Endothelial cell (in vitro differentiated cells): ENCODE measurements at regions not wholly inside any gene's neighbourhood (a gene's known extent, or its start where the extent isn't known, plus 50 kb on each side); places are given as distances from the start of the nearest gene placed in this dataset.

ENCODE experiments used
- DNase-seq: peaks from one replicate; pipeline ENCODE4 v3.0.0; 2021; ENCODE audit warnings: low spot score
- H3K27ac Mint-ChIP-seq: one replicate; pipeline ENCODE4 v1.8.0; 2021; ENCODE audit warnings: mixed read lengths, inconsistent platforms; ENCODE audit not compliant: unreplicated experiment
- H3K27me3 Mint-ChIP-seq: one replicate; pipeline ENCODE4 v1.8.0; 2021; ENCODE audit warnings: mild to moderate bottlenecking, moderate library complexity, mixed read lengths, inconsistent platforms; ENCODE audit not compliant: unreplicated experiment
- H3K36me3 Mint-ChIP-seq: one replicate; pipeline ENCODE4 v1.8.0; 2021; ENCODE audit warnings: mild to moderate bottlenecking, low read depth, mixed read lengths, inconsistent platforms; ENCODE audit not compliant: unreplicated experiment
- H3K4me1 Mint-ChIP-seq: one replicate; pipeline ENCODE4 v1.8.0; 2021; ENCODE audit warnings: mild to moderate bottlenecking, mixed read lengths, inconsistent platforms; ENCODE audit not compliant: unreplicated experiment
- H3K4me3 Mint-ChIP-seq: one replicate; pipeline ENCODE4 v1.8.0; 2021; ENCODE audit warnings: mild to moderate bottlenecking, mixed read lengths, inconsistent platforms; ENCODE audit not compliant: unreplicated experiment
- H3K9me3 Mint-ChIP-seq: one replicate; pipeline ENCODE4 v1.8.0; 2021; ENCODE audit warnings: mixed read lengths, inconsistent platforms; ENCODE audit not compliant: unreplicated experiment
- CTCF ChIP-seq: fragments of 200-600 bp; sonication (generic); IDR thresholded peaks from one replicate; pipeline ENCODE4 v1.5.0; 2021; ENCODE audit warnings: antibody characterized with exemption; ENCODE audit not compliant: unreplicated experiment

- Mint-ChIP-seq H3K27ac (no peak overlapping the region), H3K9me3 (no peaks in the 10 kb centered on the region), H3K36me3 (no peaks in the 10 kb centered on the region), H3K4me3 (no peak overlapping the region), H3K4me1 (peaks cover 15% of the 10 kb centered on the region), H3K27me3 (no peaks in the 10 kb centered on the region)
- TF ChIP-seq CTCF = no peak
- DNase-seq = no peak
Observed at GRCh38 chr4:84432713-84433112, 66.4 kb downstream of the NKX6-1 start.

GRCh38 chr4:84420608-84421007 is 78.5 kb downstream of the NKX6-1 start:
- TF ChIP-seq CTCF = no peak
- no peak overlapping the region for H3K4me3 Mint-ChIP-seq
- H3K27me3 Mint-ChIP-seq = no peaks in the 10 kb centered on the region
- no peak for DNase-seq
- H3K4me1 Mint-ChIP-seq = no peaks in the 10 kb centered on the region
- H3K27ac Mint-ChIP-seq = no peak overlapping the region
- H3K36me3 Mint-ChIP-seq = no peaks in the 10 kb centered on the region
- H3K9me3 Mint-ChIP-seq = no peaks in the 10 kb centered on the region

- Mint-ChIP-seq H3K27me3 (no peaks in the 10 kb centered on the region), H3K9me3 (no peaks in the 10 kb centered on the region), H3K36me3 (no peaks in the 10 kb centered on the region), H3K27ac (no peak overlapping the region), H3K4me3 (no peak overlapping the region), H3K4me1 (no peaks in the 10 kb centered on the region)
- no peak for TF ChIP-seq CTCF
- no peak for DNase-seq
Observed at GRCh38 chr4:84419201-84419600, 79.9 kb downstream of the NKX6-1 start.

- Mint-ChIP-seq H3K4me1 (no peaks in the 10 kb centered on the region), H3K27me3 (no peaks in the 10 kb centered on the region), H3K9me3 (no peaks in the 10 kb centered on the region), H3K27ac (no peak overlapping the region), H3K4me3 (no peak overlapping the region), H3K36me3 (no peaks in the 10 kb centered on the region)
- no peak for DNase-seq
- TF ChIP-seq CTCF = no peak
Observed at GRCh38 chr4:84417997-84418709, 80.9 kb downstream of the NKX6-1 start.

- Mint-ChIP-seq H3K4me1 (no peaks in the 10 kb centered on the region), H3K36me3 (no peaks in the 10 kb centered on the region), H3K27ac (no peak overlapping the region), H3K4me3 (no peak overlapping the region), H3K27me3 (no peaks in the 10 kb centered on the region), H3K9me3 (no peaks in the 10 kb centered on the region)
- no peak for TF ChIP-seq CTCF
- DNase-seq = no peak
Observed at GRCh38 chr4:84413976-84414375, 85.1 kb downstream of the NKX6-1 start.
